GM12873 (cell line): ENCODE measurements at regions not wholly inside any gene's neighbourhood (a gene's known extent, or its start where the extent isn't known, plus 50 kb on each side); places are given as distances from the start of the nearest gene placed in this dataset.

Experiments
- CTCF ChIP-seq: IDR thresholded peaks from 2 replicates; pipeline ENCODE4 v1.5.1; 2012; ENCODE audit warnings: low read depth, mild to moderate bottlenecking, moderate library complexity, low read length, control low read depth; ENCODE audit not compliant: insufficient read depth; ENCODE audit errors: missing control alignments

DNA sequence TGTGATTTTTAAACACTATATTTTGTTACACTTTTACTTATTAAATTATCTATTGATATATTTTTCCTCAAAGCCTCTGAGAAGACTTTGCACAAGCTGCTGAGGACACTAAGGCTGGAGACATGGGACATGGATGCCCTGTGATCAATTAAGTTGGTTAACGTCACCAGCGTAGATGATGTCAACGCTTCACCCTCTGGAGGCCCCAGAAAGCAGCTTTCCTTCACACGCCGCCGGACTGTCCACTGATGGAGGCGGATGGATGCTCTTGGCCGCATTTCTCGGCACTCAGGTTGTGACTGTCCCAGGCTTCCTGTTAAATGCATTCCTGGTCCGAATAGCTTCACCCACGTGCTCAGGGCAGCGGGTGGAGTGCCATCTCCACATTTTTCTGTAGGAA is 247.5 kb downstream of the VAPA start:
- no peak for TF ChIP-seq CTCF

- TF ChIP-seq CTCF = no peak
These were observed 248.5 kb downstream of the VAPA start for GRCh38 chr18:10162340-10162739.

DNA sequence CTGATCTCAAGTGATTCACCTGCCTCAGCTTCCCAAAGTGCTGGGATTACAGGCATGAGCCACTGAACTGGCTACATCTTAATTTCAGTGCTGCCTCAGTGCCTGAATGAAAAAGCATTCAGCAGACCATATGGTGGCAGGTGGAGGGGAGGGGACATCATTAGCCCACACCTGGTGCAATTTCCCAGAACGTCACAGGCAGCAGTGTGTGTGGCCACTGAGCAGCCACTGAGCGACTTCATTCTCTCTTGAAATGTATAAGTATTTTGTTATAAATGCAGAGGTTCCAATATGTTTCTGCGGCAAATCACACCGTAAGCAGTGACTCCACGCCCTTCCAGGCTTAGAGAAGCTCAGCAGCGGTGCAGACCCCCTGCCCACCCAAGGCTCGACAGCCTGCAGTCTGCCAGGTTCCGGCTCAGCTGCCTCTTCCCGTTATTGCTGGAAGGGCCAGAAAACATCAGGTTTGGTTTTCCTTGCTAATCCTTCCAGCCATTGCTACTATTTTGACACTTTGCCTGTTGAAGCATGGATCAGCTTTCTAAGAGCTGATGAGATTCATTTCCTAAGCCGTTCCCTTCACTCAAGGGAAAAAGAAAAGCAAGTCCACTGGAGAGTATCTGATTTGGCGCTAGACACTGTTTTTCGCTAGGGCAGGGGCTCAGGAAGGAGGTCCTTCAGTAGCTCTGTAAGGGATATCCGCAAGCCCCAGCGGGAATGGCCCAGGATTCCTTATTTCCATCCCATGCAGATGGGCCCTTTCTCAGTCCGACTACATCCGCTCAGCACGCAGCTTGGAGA is 250.7 kb downstream of the VAPA start:
- TF ChIP-seq CTCF = no peak

DNA sequence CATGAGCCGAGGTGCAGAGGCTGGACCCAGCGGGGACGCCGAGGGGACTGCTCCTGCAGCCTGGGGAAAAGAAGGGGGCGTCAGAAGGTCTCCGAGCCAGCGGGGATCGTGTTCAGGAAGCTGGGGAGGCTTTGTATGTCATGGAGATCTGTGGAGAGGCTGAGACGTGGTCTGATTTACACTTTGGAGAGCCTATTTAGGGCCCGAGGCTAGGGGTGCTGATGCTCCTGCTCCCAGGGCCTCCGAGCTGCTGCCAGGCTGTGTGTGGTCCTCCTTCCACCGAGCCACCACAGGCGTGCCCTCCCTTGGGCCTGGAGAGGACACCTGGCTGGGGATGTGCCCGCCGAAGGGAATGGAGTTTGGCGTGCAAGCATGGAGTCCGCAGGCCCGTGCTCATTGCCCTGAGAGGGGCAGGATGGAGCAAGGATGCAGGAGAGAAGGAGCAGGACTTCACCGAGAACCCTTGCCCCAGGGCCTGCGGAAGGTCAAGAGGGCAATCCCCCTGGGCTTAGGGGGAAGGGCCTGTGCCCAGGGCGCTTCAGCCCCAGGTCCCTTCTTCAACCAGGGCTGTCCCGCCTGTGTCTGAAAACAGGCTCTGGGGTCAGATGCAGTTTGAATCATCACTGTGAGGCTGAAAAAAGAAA is 252.5 kb downstream of the VAPA start:
- no peak for TF ChIP-seq CTCF

DNA sequence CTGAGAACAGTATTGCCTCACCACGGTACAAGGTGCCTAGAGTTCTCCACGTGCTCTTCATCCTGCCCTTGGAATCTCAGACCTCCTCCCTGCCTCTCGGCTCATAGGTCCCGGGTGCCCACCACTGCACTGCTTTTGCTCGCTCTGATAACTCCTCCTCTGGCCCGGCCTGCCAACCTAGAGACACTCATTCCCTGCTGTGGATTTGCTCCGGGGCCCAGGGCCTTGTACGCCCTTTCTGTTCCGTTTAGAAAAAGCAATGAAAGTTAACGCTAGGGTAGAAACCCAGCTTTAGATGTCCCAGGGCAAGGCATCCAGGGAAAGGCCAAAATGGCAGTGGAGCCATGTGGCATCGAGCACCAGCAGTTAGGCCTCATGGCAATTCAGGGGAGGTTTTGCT is 253.9 kb downstream of the VAPA start:
- no peak for TF ChIP-seq CTCF

GRCh38 chr18:10168477-10168876 is 254.7 kb downstream of the VAPA start:
- TF ChIP-seq CTCF = no peak

DNA sequence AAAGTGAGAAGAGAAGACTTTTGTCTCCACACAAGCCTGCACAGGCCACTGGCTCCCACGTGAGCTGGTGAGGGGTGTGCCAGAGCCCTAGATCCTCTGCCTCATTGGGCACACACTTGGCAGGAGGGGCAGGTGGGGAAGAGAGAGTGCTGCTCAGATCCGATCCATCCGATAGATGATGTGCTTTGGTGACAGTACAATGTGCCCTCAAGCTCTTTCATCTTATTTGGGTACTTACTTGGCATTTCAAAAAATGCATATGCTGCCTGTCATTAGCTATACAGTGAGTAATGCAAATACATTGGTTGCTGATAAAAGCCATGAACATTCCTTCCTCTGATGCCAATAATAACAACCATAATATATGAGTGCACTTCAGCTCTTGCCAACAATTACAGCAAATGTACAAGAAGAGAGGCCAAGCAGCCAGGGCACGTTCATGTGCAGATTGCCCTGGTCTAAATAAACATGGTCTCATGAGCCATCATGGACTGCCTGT is 255.3 kb downstream of the VAPA start:
- TF ChIP-seq CTCF = no peak
